ENCODE measurements at regions not wholly inside any gene's neighbourhood (a gene's known extent, or its start where the extent isn't known, plus 50 kb on each side); places are given as distances from the start of the nearest gene placed in this dataset.

DNA sequence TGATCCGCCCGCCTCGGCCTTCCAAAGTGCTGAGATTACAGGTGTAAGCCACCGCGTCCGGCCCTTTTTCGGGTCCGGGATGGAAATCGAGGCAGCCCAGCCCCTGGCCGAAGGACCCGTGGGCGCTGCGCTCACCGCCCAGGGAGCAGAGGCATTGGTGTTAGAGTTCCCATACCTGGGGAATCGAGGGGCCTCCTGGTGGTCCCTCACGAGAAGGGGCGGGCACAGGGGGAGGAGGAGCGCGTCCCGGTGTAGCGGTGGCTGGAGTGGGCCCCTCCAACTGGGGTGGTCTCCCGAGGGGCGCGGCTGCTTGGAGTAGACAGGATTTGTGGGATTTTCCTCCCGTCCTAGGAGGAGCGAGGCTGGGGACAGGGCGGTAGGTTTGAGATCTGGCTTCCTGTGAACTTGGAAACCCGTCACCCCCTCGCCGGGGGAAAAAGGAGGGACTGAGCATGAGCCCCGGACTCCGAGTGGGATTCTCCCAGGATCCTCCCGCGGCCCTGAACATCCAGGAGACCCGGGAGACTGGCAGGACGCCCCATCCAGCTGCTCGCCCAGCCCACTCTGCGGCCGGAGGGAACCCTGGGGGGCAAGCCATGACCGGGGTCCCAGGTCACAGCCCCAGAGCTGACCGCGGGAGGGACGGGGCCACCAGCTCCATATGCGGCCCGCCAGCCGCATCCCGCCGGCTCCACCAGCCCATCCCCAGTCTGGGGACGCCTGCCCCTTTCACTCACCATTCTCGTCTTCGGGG, 70.9 kb downstream of the ASCL4 start:
- H3K27me3 ChIP-seq (ENCODE audit: insufficient read depth) = peaks cover 14% of the 10 kb centered on the region
- TF ChIP-seq RXRA (IDR thresholded peaks at IDR 0.05; ENCODE audit: borderline replicate concordance, low read depth) (no peak), RAD21 (IDR thresholded peaks at IDR 0.05; ENCODE audit: low read length) (no peak), ELF1 (IDR thresholded peaks at IDR 0.05) (no peak), USF2 (IDR thresholded peaks at IDR 0.05; ENCODE audit: borderline replicate concordance, low read depth, low read length) (no peak), MAX (IDR thresholded peaks at IDR 0.05; ENCODE audit: low read depth) (no peak), GATA2 (CRISPR knock-in tag; IDR thresholded peaks at IDR 0.05) (no peak), EP300 (IDR thresholded peaks at IDR 0.05; ENCODE audit: borderline replicate concordance in 1 of 2, low read depth in 1 of 2, low read length in 1 of 2) (no peak), ZBTB33 (IDR thresholded peaks at IDR 0.05; ENCODE audit: borderline replicate concordance, low read depth) (no peak), GABPA (IDR thresholded peaks at IDR 0.05; ENCODE audit: low read depth) (no peak), FOXJ3 (CRISPR knock-in tag; IDR thresholded peaks at IDR 0.05) (no peak), MXI1 (IDR thresholded peaks at IDR 0.05; ENCODE audit: low read depth, low read length) (no peak), NRF1 (IDR thresholded peaks at IDR 0.05; ENCODE audit: low read depth, low read length) (no peak), MEF2A (IDR thresholded peaks at IDR 0.05; ENCODE audit: borderline replicate concordance, low read depth) (no peak), POLR2AphosphoS5 (IDR thresholded peaks at IDR 0.05; ENCODE audit: low read depth, low read length) (no peak), TCF12 (IDR thresholded peaks at IDR 0.05) (no peak), RCOR1 (IDR thresholded peaks at IDR 0.05; ENCODE audit: low read length) (no peak), SMC3 (IDR thresholded peaks at IDR 0.05; ENCODE audit: low read depth, low read length) (no peak), RFX5 (IDR thresholded peaks at IDR 0.05; ENCODE audit: low read length) (no peak), USF1 (IDR thresholded peaks at IDR 0.05; ENCODE audit: borderline replicate concordance, low read depth) (no peak)
- H4K20me1 ChIP-seq (ENCODE audit: insufficient read depth) = no peaks in the 10 kb centered on the region
- no peak overlapping the region for H2AFZ ChIP-seq (ENCODE audit: low read depth)
- no peaks in the 10 kb centered on the region for H3K79me2 ChIP-seq (ENCODE audit: insufficient read depth)
- no peaks in the 10 kb centered on the region for H3K9me3 ChIP-seq
- H3K27ac ChIP-seq (ENCODE audit: low read depth in 2 of 2, low read length in 1 of 2) = no peak overlapping the region
- CTCF ChIA-PET = no interaction called here
- H3K4me3 ChIP-seq (ENCODE audit: low read depth in 2 of 2, low read length in 1 of 2) = no peak overlapping the region
- H3K36me3 ChIP-seq (replicated peaks in 1 of 2; ENCODE audit: control insufficient read depth in 1 of 2, insufficient read depth in 2 of 2, low read length in 1 of 2) = no peaks in the 10 kb centered on the region
- H3K4me1 ChIP-seq (ENCODE audit: control insufficient read depth in 1 of 2, insufficient read depth in 2 of 2, low read depth in 1 of 2, low read length in 1 of 2) = peaks cover 0 to 7% of the 10 kb centered on the region in 2 experiments; a peak in 1 of 4 replicates
- H3K4me2 ChIP-seq = no peak overlapping the region
- DNase-seq = peak; percentile 35
- 44% methylated on average over 27 of the region's 51 CpGs for WGBS (ENCODE audit: low lambda C conversion rate)
- H3K9ac ChIP-seq = no peak overlapping the region
- POLR2A ChIA-PET = no interaction called here
- H3K9me2 ChIP-seq = no peaks in the 10 kb centered on the region
- no peaks in the 10 kb centered on the region for H3F3A ChIP-seq (replicated peaks; ENCODE audit: insufficient read depth)

Measured in SK-N-SH (cell line).